Keratinocyte (primary cell): ENCODE measurements at regions not wholly inside any gene's neighbourhood (a gene's known extent, or its start where the extent isn't known, plus 50 kb on each side); places are given as distances from the start of the nearest gene placed in this dataset.

Experiments used
- DNase-seq: peaks from one replicate; pipeline ENCODE4 v3.0.0-alpha.2; 2011; ENCODE audit warnings: low read depth, missing footprints, low spot score
- FAIRE-seq: peaks from 2 replicates; lab custom pipeline; 2011; peaks lifted over from hg19 to GRCh38; lab: Jason Lieb, UNC
- H2AFZ ChIP-seq: 2 replicates; pipeline ENCODE4 v1.6.0; 2012; ENCODE audit warnings: low read length, control low read depth, inconsistent platforms; ENCODE audit not compliant: control insufficient read depth
- H3K27ac ChIP-seq: 2 replicates; pipeline ENCODE4 v1.5.1; 2011; ENCODE audit warnings: low read length; ENCODE audit not compliant: control insufficient read depth, insufficient read depth
- H3K27me3 ChIP-seq: 3 replicates; pipeline ENCODE4 v1.6.0; 2011; ENCODE audit warnings: low read length; ENCODE audit not compliant: control insufficient read depth, insufficient read depth; ENCODE audit errors: extremely low read depth
- H3K36me3 ChIP-seq, 2 experiments: 2 replicates in 1 of 2; 3 replicates in 1 of 2; pipeline ENCODE4 v1.5.1; 2011; ENCODE audit warnings: low read length in 2 of 2, mild to moderate bottlenecking in 1 of 2; ENCODE audit not compliant: control insufficient read depth in 2 of 2, insufficient read depth in 2 of 2; ENCODE audit errors: extremely low read depth in 1 of 2
- H3K4me1 ChIP-seq: 3 replicates; pipeline ENCODE4 v1.5.1; 2011; ENCODE audit warnings: low read length; ENCODE audit not compliant: control insufficient read depth, insufficient read depth; ENCODE audit errors: extremely low read depth
- H3K4me2 ChIP-seq: 3 replicates; pipeline ENCODE4 v1.6.0; 2011; ENCODE audit warnings: low read depth, low read length; ENCODE audit not compliant: control insufficient read depth, insufficient read depth; ENCODE audit errors: extremely low read depth
- H3K4me3 ChIP-seq, 3 experiments: fragments of 200-600 bp in 1 of 3; sonication (generic) in 1 of 3; 2 replicates in 2 of 3; 3 replicates in 1 of 3; pipeline ENCODE4 v1.5.1; 2011 to 2016; ENCODE audit warnings: low read length in 3 of 3, mild to moderate bottlenecking in 3 of 3, control low read depth in 2 of 3, inconsistent platforms in 1 of 3, low read depth in 1 of 3, mixed read lengths in 1 of 3, mixed run types in 1 of 3, moderate library complexity in 1 of 3; ENCODE audit not compliant: control insufficient read depth in 2 of 3, insufficient read depth in 2 of 3; ENCODE audit errors: extremely low read depth in 1 of 3
- H3K79me2 ChIP-seq: 2 replicates; pipeline ENCODE4 v1.6.0; 2012; ENCODE audit warnings: low read length; ENCODE audit not compliant: control insufficient read depth, insufficient read depth
- H3K9ac ChIP-seq: 3 replicates; pipeline ENCODE4 v1.6.0; 2011; ENCODE audit warnings: low read length; ENCODE audit not compliant: control insufficient read depth, insufficient read depth; ENCODE audit errors: extremely low read depth
- H3K9me1 ChIP-seq: 3 replicates; pipeline ENCODE4 v1.6.0; 2011; ENCODE audit warnings: low read length; ENCODE audit not compliant: control insufficient read depth, insufficient read depth; ENCODE audit errors: extremely low read depth
- H3K9me3 ChIP-seq: 2 replicates; pipeline ENCODE4 v1.5.1; 2012; ENCODE audit warnings: low read depth, low read length; ENCODE audit not compliant: control insufficient read depth
- H4K20me1 ChIP-seq: 3 replicates; pipeline ENCODE4 v1.6.0; 2011; ENCODE audit warnings: low read length; ENCODE audit not compliant: control insufficient read depth, insufficient read depth; ENCODE audit errors: extremely low read depth
- CTCF ChIP-seq, 3 experiments: IDR thresholded peaks in 1 of 3; conservative IDR thresholded peaks in 1 of 3; optimal IDR thresholded peaks in 1 of 3; 2 replicates in 2 of 3; 3 replicates in 1 of 3; pipeline versions ENCODE3 to v1.5.1; 2011; ENCODE audit warnings: low read length in 3 of 3, mild to moderate bottlenecking in 3 of 3, moderate library complexity in 2 of 3, control low read depth in 1 of 3, inconsistent platforms in 1 of 3; ENCODE audit not compliant: insufficient read depth in 2 of 3; ENCODE audit errors: extremely low read depth in 1 of 3
- EZH2 ChIP-seq: IDR thresholded peaks from one replicate; pipeline ENCODE4 v1.6.1; 2012; ENCODE audit warnings: inconsistent platforms, mild to moderate bottlenecking, low read length, moderate library complexity
- dilution Hi-C: fragments of 300-500 bp; cut with MboI; formaldehyde crosslinking; loops from one replicate; pipeline ENCODE4 v1.7.0; 2020; ENCODE audit warnings: low sequenced_read_pairs; ENCODE audit not compliant: extremely low pct_ligation_motif_present

- TF ChIP-seq EZH2 (no peak), CTCF (optimal IDR thresholded peaks at IDR 0.05 in 1 of 3, IDR thresholded peaks at IDR 0.05 in 1 of 3, conservative IDR thresholded peaks at IDR 0.05 in 1 of 3; ENCODE audit: extremely low read depth in 1 of 3, insufficient read depth in 2 of 3, low read length in 3 of 3) (no peak)
- FAIRE-seq (peak; percentile 17), DNase-seq (no peak)
- Histone ChIP-seq H3K27me3 (no peaks in the 10 kb centered on the region), H3K79me2 (no peaks in the 10 kb centered on the region), H3K4me2 (no peak overlapping the region), H3K4me1 (no peaks in the 10 kb centered on the region), H2AFZ (no peak overlapping the region), H3K27ac (no peak overlapping the region), H3K9me1 (no peaks in the 10 kb centered on the region), H3K9ac (no peak overlapping the region), H3K4me3 (no peak overlapping the region), H3K9me3 (no peaks in the 10 kb centered on the region), H4K20me1 (no peaks in the 10 kb centered on the region), H3K36me3 (no peaks in the 10 kb centered on the region)
- dilution Hi-C loops = no loop called here
Observed at GRCh38 chr20:11084508-11084907, 410.7 kb upstream of the JAG1 start.

GRCh38 chr20:11086970-11087369 is 413.2 kb upstream of the JAG1 start:
- Histone ChIP-seq H3K9me1 (no peaks in the 10 kb centered on the region), H3K27me3 (no peaks in the 10 kb centered on the region), H3K4me1 (no peaks in the 10 kb centered on the region), H3K36me3 (no peaks in the 10 kb centered on the region), H3K9ac (no peak overlapping the region), H3K4me3 (no peak overlapping the region), H3K4me2 (no peak overlapping the region), H4K20me1 (no peaks in the 10 kb centered on the region), H3K9me3 (no peaks in the 10 kb centered on the region), H3K27ac (no peak overlapping the region), H2AFZ (no peak overlapping the region), H3K79me2 (no peaks in the 10 kb centered on the region)
- DNase-seq (no peak), FAIRE-seq (no peak)
- TF ChIP-seq CTCF (optimal IDR thresholded peaks at IDR 0.05 in 1 of 3, IDR thresholded peaks at IDR 0.05 in 1 of 3, conservative IDR thresholded peaks at IDR 0.05 in 1 of 3; ENCODE audit: extremely low read depth in 1 of 3, insufficient read depth in 2 of 3, low read length in 3 of 3) (no peak), EZH2 (no peak)
- dilution Hi-C loops = no loop called here
